Mesenchymal stem cell (in vitro differentiated cells and primary cell): ENCODE measurements at regions not wholly inside any gene's neighbourhood (a gene's known extent, or its start where the extent isn't known, plus 50 kb on each side); places are given as distances from the start of the nearest gene placed in this dataset.

Experiments used
- DNase-seq: peaks from one replicate; pipeline ENCODE4 v3.0.0-alpha.2; 2013
- H2AFZ ChIP-seq: one replicate; pipeline ENCODE4 v1.6.1; 2013; ENCODE audit warnings: low read depth, mild to moderate bottlenecking, control low read depth, inconsistent platforms, low read length, moderate library complexity
- H2AK5ac ChIP-seq: 2 replicates; pipeline ENCODE4 v1.6.1; 2013; ENCODE audit warnings: low read length, moderate library complexity, mild to moderate bottlenecking, inconsistent platforms; ENCODE audit not compliant: severe bottlenecking
- H2BK120ac ChIP-seq: one replicate; pipeline ENCODE4 v1.6.1; 2013; ENCODE audit warnings: low read depth, mild to moderate bottlenecking, inconsistent platforms, low read length, moderate library complexity
- H2BK12ac ChIP-seq, 2 experiments: one replicate each; pipeline ENCODE4 v1.6.1; 2013; ENCODE audit warnings: inconsistent platforms in 2 of 2, low read length in 2 of 2, mild to moderate bottlenecking in 2 of 2, moderate library complexity in 2 of 2, control low read depth in 1 of 2
- H2BK15ac ChIP-seq: one replicate; pipeline ENCODE4 v1.6.1; 2013; ENCODE audit warnings: mild to moderate bottlenecking, low read depth, inconsistent platforms; ENCODE audit not compliant: poor library complexity, severe bottlenecking
- H2BK5ac ChIP-seq: 2 replicates; pipeline ENCODE4 v1.6.1; 2013; ENCODE audit warnings: low read depth, mild to moderate bottlenecking, low read length, control low read depth, inconsistent platforms; ENCODE audit not compliant: poor library complexity, severe bottlenecking
- H3K14ac ChIP-seq, 2 experiments: one replicate each; pipeline ENCODE4 v1.6.1; 2013; ENCODE audit warnings: inconsistent platforms in 2 of 2, low read length in 2 of 2, control low read depth in 1 of 2, mild to moderate bottlenecking in 1 of 2, moderate library complexity in 1 of 2
- H3K18ac ChIP-seq, 2 experiments: one replicate each; pipeline ENCODE4 v1.6.1; 2013; ENCODE audit warnings: inconsistent platforms in 2 of 2, low read length in 2 of 2, control low read depth in 1 of 2, low read depth in 1 of 2, mild to moderate bottlenecking in 1 of 2
- H3K23ac ChIP-seq, 2 experiments: one replicate each; pipeline ENCODE4 v1.6.1; 2013; ENCODE audit warnings: inconsistent platforms in 2 of 2, low read length in 2 of 2, mild to moderate bottlenecking in 2 of 2, moderate library complexity in 2 of 2, control low read depth in 1 of 2
- H3K27ac ChIP-seq: 2 replicates; pipeline ENCODE4 v1.5.1; 2013; ENCODE audit warnings: mild to moderate bottlenecking, moderate library complexity, low read length, control low read depth, inconsistent platforms; ENCODE audit not compliant: poor library complexity, severe bottlenecking
- H3K27me3 ChIP-seq, 2 experiments: 2 replicates each; pipeline versions ENCODE4 v1.6.1 to v1.7.0; 2013; ENCODE audit warnings: low read length in 2 of 2, mild to moderate bottlenecking in 2 of 2, moderate library complexity in 2 of 2, control low read depth in 1 of 2, inconsistent platforms in 1 of 2; ENCODE audit not compliant: control insufficient read depth in 1 of 2, insufficient read depth in 1 of 2
- H3K36me3 ChIP-seq, 2 experiments: 2 replicates each; pipeline versions ENCODE4 v1.6.1 to v1.7.0; 2013; ENCODE audit warnings: low read length in 2 of 2, control low read depth in 1 of 2, inconsistent platforms in 1 of 2, low read depth in 1 of 2, mild to moderate bottlenecking in 1 of 2; ENCODE audit not compliant: insufficient read depth in 2 of 2, control insufficient read depth in 1 of 2
- H3K4ac ChIP-seq, 2 experiments: one replicate each; pipeline ENCODE4 v1.6.1; 2013; ENCODE audit warnings: inconsistent platforms in 2 of 2, low read length in 2 of 2, mild to moderate bottlenecking in 2 of 2, moderate library complexity in 2 of 2, control low read depth in 1 of 2, low read depth in 1 of 2
- H3K4me1 ChIP-seq: 2 replicates; pipeline ENCODE4 v1.6.1; 2013; ENCODE audit warnings: low read depth, low read length, control low read depth; ENCODE audit not compliant: control insufficient read depth, insufficient read depth
- H3K4me2 ChIP-seq: 2 replicates; pipeline ENCODE4 v1.6.1; 2013; ENCODE audit warnings: low read length, mild to moderate bottlenecking, inconsistent platforms; ENCODE audit not compliant: poor library complexity, severe bottlenecking
- H3K4me3 ChIP-seq, 2 experiments: 2 replicates each; pipeline versions ENCODE4 v1.5.1 to v1.7.0; 2013; ENCODE audit warnings: low read length in 2 of 2, mild to moderate bottlenecking in 2 of 2, control low read depth in 1 of 2, low read depth in 1 of 2; ENCODE audit not compliant: insufficient read depth in 1 of 2
- H3K79me1 ChIP-seq: replicated peaks from 2 replicates; pipeline ENCODE4 v1.6.1; 2013; ENCODE audit warnings: mild to moderate bottlenecking, control low read depth, low read length, inconsistent platforms; ENCODE audit not compliant: poor library complexity, severe bottlenecking
- H3K9ac ChIP-seq: 2 replicates; pipeline ENCODE4 v1.7.0; 2013; ENCODE audit warnings: mild to moderate bottlenecking, low read length, moderate library complexity
- H3K9me3 ChIP-seq: 2 replicates; pipeline ENCODE4 v1.7.0; 2013; ENCODE audit warnings: mild to moderate bottlenecking, low read length; ENCODE audit not compliant: control insufficient read depth
- H4K8ac ChIP-seq: one replicate; pipeline ENCODE4 v1.6.1; 2013; ENCODE audit warnings: inconsistent platforms, mild to moderate bottlenecking, low read length, moderate library complexity
- H4K91ac ChIP-seq: one replicate; pipeline ENCODE4 v1.6.1; 2013; ENCODE audit warnings: mild to moderate bottlenecking, low read length, inconsistent platforms
- WGBS: methylation state at CpG from one replicate; pipeline ENCODE4 v1.1.7; 2013; ENCODE audit warnings: mixed read lengths; 5-methylcytosine and 5-hydroxymethylcytosine counted together

- Histone ChIP-seq H3K79me1 (no peaks in the 10 kb centered on the region), H4K8ac (no peak overlapping the region), H3K27me3 (peaks cover 0 to 6% of the 10 kb centered on the region in 2 experiments), H3K4me2 (no peak overlapping the region), H3K27ac (no peak overlapping the region), H3K14ac (no peak overlapping the region), H3K4me1 (no peaks in the 10 kb centered on the region), H2BK15ac (no peak overlapping the region), H2AFZ (no peak overlapping the region), H2BK120ac (no peak overlapping the region), H2BK12ac (no peak overlapping the region), H3K9ac (no peak overlapping the region), H2AK5ac (no peak overlapping the region), H3K4me3 (no peak overlapping the region), H4K91ac (no peak overlapping the region), H3K4ac (no peak overlapping the region), H3K36me3 (no peaks in the 10 kb centered on the region), H3K23ac (no peak overlapping the region), H3K9me3 (peaks cover 19% of the 10 kb centered on the region), H3K18ac (no peak overlapping the region), H2BK5ac (no peak overlapping the region)
- WGBS: no CpG with 5 or more reads among the region's 1 CpG
- no peak for DNase-seq
Measured at GRCh38 chr11:34812905-34813576, 103.1 kb downstream of the APIP start.

DNA sequence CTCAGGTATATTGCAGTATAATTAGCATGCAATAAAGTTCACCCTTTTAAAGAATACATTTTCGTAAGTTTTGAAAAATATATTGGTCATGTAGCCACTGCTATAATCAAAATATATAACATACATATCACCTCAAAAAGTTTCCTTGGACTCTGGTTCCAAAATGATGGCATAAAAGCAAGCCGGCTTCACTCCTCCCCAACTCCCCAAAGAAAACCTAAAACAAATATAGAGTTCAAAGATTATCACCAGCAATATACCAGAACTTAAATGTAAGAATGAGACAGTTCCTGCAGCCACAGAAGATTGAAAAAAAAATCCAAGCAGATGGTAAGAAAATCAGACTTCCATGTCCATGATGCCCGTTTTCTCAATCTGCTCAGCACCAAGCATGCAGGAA, 104.3 kb downstream of the APIP start:
- H3K27me3 ChIP-seq: peaks cover 0 to 11% of the 10 kb centered on the region in 2 experiments
- no peak overlapping the region for H2BK15ac ChIP-seq
- no peak overlapping the region for H3K14ac ChIP-seq
- no peak overlapping the region for H3K4me2 ChIP-seq
- no peak overlapping the region for H3K23ac ChIP-seq
- no peak for DNase-seq
- H3K79me1 ChIP-seq: no peaks in the 10 kb centered on the region
- H3K9ac ChIP-seq: no peak overlapping the region
- no peaks in the 10 kb centered on the region for H3K36me3 ChIP-seq
- WGBS: 89% methylated on average over 3 of the region's 3 CpGs
- no peak overlapping the region for H4K8ac ChIP-seq
- no peaks in the 10 kb centered on the region for H3K4me1 ChIP-seq
- no peak overlapping the region for H2BK120ac ChIP-seq
- no peak overlapping the region for H3K27ac ChIP-seq
- no peak overlapping the region for H3K18ac ChIP-seq
- H3K9me3 ChIP-seq: peaks cover 15% of the 10 kb centered on the region
- no peak overlapping the region for H2BK5ac ChIP-seq
- no peak overlapping the region for H2BK12ac ChIP-seq
- no peak overlapping the region for H3K4ac ChIP-seq
- H2AK5ac ChIP-seq: no peak overlapping the region
- no peak overlapping the region for H2AFZ ChIP-seq
- H4K91ac ChIP-seq: no peak overlapping the region
- no peak overlapping the region for H3K4me3 ChIP-seq

DNA sequence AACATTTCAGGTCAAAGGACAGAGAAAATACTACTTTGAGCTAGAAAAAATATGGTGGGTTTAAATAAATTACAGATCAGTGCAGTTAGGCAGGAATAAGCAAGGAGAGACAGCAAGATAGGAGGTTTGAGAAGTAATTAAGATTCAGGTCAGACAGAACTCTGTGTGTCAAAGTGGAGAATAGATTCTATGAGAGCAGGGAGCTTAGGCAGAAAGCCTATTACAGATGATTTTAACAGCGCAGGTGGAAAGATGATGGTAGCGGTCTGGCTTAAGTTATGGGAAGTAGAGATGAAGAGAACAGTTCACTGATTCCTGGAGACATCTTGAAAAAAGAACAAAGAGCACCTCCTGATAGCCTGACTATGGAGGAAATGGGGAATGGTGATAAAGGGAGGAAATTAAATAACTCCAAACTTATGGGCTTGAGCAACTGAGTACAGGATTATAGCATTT, 106.0 kb downstream of the APIP start:
- WGBS: 97% methylated on average over 2 of the region's 2 CpGs
- DNase-seq: no peak

GRCh38 chr11:34809191-34810106, 106.7 kb downstream of the APIP start:
- Histone ChIP-seq H3K4me2 (no peak overlapping the region), H3K9ac (no peak overlapping the region), H4K91ac (no peak overlapping the region), H4K8ac (no peak overlapping the region), H3K27me3 (peaks cover 0 to 22% of the 10 kb centered on the region in 2 experiments), H2AFZ (no peak overlapping the region), H3K18ac (no peak overlapping the region), H2BK5ac (no peak overlapping the region), H3K36me3 (no peaks in the 10 kb centered on the region), H3K79me1 (no peaks in the 10 kb centered on the region), H3K9me3 (peaks cover 15% of the 10 kb centered on the region), H3K4ac (no peak overlapping the region), H2AK5ac (no peak overlapping the region), H2BK120ac (no peak overlapping the region), H2BK12ac (no peak overlapping the region), H3K14ac (no peak overlapping the region), H3K23ac (no peak overlapping the region), H3K4me1 (no peaks in the 10 kb centered on the region), H3K4me3 (no peak overlapping the region), H3K27ac (no peak overlapping the region), H2BK15ac (no peak overlapping the region)
- DNase-seq: peak; percentile 18
- WGBS: 64% methylated on average over 1 of the region's 2 CpGs

More for the DNA sequence above, 106.0 kb downstream of the APIP start:
- H3K79me1 ChIP-seq: no peaks in the 10 kb centered on the region
- no peak overlapping the region for H2BK5ac ChIP-seq
- no peak overlapping the region for H3K18ac ChIP-seq
- H4K91ac ChIP-seq: no peak overlapping the region
- H2BK15ac ChIP-seq: no peak overlapping the region
- peaks cover 15% of the 10 kb centered on the region for H3K9me3 ChIP-seq
- H3K4me3 ChIP-seq: no peak overlapping the region
- no peak overlapping the region for H3K9ac ChIP-seq
- H4K8ac ChIP-seq: no peak overlapping the region
- no peaks in the 10 kb centered on the region for H3K4me1 ChIP-seq
- H3K4ac ChIP-seq: no peak overlapping the region
- no peaks in the 10 kb centered on the region for H3K36me3 ChIP-seq
- no peak overlapping the region for H2AK5ac ChIP-seq
- H3K23ac ChIP-seq: no peak overlapping the region
- no peak overlapping the region for H3K4me2 ChIP-seq
- H3K14ac ChIP-seq: no peak overlapping the region
- no peak overlapping the region for H2BK12ac ChIP-seq
- H3K27me3 ChIP-seq: peaks cover 0 to 22% of the 10 kb centered on the region in 2 experiments
- no peak overlapping the region for H3K27ac ChIP-seq
- H2AFZ ChIP-seq: no peak overlapping the region
- H2BK120ac ChIP-seq: no peak overlapping the region
